Superior temporal gyrus (tissue), 1 donor: ENCODE measurements at regions not wholly inside any gene's neighbourhood (a gene's known extent, or its start where the extent isn't known, plus 50 kb on each side); places are given as distances from the start of the nearest gene placed in this dataset.

Experiments used
- DNase-seq: peaks from one replicate; pipeline ENCODE4 v3.0.0-alpha.2; 2016; ENCODE audit errors: extremely low spot score

GRCh38 chr2:181305301-181306123, 151.7 kb upstream of the ITGA4 start:
- DNase-seq: no peak

- DNase-seq: no peak
Measured at GRCh38 chr2:181306785-181307184, 150.4 kb upstream of the ITGA4 start.

DNA sequence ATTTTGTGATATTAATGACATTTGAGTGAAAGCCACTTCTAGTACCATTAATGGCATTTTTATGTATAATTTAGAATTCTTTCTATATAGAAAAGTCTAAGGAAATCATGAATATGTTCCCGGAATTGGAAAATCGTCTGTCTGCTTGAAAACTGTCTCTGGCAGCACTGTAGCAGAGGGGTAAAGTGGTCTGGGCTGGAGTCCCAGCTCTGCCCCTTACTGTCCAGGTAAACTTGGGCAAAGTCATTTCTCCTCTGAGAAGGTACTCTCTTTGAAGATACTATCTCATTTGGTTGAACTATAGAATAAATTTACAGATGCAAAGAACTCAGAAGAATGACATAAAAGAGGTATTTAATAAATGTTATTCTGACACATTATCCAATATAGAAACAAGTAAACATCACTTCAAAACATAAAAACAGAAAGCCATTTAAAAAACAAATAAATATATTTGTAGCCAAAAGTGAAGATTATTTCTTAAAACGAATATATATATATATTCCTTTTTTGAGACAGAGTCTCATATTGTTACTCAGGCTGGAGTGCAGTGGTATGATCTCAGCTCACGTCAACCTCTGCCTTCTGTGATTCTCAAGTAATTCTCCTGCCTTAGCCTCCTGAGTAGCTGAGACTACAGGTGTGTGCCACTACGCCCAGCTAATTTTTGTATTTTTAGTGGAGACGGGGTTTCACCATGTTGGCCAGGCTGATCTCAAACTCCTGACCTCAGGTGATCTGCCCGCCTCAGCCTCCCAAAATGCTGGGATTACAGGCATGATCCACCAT, 149.8 kb upstream of the ITGA4 start:
- no peak for DNase-seq

DNA sequence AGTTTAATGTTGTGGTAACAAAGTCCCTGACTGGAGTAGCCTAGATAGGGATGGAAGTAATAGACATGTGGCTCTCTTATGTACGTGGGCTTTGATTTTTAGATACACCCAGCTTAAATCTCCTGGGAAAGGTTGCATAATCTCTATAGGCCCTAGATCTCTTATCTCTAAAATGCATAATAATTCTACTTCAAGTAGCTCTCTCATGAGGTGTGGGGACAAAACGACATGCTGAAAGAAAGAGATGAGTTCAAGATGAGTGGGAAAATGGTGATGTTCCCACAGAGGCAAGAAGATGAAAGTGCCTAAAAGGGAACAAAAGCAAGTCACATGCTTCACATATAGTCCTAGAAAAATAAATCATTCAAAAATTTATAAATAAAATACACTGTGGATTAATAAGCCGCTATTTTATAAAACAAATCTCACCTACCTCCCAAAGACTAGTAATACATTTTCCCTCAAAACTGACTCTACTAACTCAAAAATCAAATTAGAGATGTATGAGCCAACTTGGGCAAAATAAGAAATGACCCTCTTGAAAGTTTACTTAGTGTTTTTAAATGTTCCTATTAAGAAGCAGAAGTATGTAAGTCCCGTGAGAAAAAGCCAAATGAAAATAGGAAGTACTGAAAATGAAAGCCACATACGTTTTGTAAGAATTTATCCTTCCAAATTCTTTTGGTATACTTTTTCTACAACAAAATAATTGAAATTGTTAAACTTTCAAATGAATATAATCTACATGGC, 148.2 kb upstream of the ITGA4 start:
- no peak for DNase-seq

GRCh38 chr2:181309586-181309985, 147.6 kb upstream of the ITGA4 start:
- DNase-seq: no peak

GRCh38 chr2:181310967-181311366, 146.2 kb upstream of the ITGA4 start:
- no peak for DNase-seq

- DNase-seq: no peak
Measured at GRCh38 chr2:181311837-181312236, 145.3 kb upstream of the ITGA4 start.

GRCh38 chr2:181312515-181312927, 144.7 kb upstream of the ITGA4 start:
- DNase-seq: no peak

GRCh38 chr2:181313845-181314244, 143.3 kb upstream of the ITGA4 start:
- DNase-seq: no peak

DNA sequence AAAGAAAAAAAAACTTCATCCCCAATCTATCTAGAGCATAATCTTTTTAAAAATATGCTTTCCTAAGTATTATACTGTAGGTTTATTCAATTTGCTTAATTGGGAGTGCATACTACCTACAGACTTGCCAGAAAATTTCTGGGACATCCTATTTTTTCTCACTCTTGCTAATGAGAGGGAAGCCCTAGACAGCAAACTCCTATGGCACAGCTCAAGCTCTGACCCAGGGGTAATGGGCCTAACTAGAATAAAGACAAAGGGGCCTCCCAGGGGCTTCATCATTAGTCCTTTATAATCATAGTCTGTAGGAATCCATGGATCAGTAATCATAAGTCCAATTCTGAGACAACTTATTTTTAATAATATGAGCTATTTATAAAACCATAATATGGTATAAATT, 142.6 kb upstream of the ITGA4 start:
- DNase-seq: no peak

DNA sequence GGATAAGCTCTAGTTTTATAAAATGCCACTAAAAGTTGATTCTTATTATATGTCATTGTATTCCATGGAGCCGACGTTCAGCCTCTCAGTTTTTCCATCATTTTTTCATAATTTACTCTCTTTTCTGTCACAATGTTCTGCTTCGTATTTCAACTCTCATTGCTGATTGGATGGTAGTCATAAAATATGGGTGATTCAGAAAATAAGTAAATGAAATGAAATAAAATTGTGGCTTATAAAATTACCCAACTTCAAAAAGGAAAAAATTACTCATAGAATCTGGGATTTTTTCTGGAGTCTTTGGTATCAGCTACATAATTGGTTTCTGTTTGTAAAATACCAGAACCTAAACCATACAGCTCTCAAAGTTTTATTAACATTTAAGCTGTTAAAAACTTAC, 139.7 kb upstream of the ITGA4 start:
- no peak for DNase-seq

DNA sequence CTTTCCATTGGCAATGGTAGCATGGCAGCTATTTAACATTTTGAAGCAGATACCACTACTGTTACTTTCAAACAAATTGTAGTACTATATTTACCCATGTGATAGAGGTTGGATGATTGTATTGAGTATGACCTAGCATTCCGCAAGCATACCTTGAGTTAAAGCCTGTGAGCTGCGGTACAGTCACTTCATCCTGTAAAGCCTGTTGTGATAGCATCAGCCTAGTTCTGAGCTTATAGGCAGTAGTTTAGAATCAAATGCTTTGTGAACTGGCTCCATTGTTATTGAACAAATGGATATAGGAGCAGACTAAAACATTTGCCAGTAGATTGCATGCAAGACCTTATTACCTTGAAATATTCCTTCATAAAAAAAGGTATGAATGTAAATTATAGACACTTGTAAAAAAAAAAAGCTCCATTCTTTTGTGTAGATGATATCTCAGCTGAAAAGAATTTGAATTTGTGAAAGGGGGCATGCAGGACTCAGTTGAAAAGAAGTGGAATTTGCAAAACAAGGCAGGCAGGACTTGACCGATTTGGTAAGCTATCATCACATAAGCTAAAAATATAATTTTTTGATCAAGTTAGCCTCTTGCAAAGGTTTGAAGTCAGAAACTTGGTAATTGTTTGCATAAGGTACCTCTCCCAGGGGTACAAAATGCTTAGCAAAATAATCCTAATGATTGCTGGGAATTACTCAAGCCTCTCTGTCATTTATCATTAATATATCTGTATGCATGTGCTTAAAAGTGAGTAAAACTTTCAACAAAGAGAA, 138.5 kb upstream of the ITGA4 start:
- DNase-seq: no peak

DNA sequence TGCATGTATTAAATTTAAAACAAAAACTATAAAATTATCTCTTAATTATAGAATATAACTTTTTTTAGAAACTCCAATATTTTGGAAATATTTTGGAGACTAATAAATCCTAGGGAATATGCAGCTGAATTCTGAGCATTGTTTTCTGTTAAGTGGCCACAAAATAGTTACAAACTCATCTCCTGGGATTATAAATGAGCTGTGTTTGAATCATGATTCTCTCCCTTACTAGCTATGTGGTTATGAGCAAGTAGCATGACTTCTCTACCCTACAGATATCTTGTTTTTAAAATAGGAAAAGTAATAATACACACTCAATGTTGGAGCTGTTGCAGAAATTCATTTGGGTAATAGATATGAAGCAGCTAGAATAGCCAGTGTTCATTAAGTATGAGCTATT, 137.9 kb upstream of the ITGA4 start:
- DNase-seq: no peak

DNA sequence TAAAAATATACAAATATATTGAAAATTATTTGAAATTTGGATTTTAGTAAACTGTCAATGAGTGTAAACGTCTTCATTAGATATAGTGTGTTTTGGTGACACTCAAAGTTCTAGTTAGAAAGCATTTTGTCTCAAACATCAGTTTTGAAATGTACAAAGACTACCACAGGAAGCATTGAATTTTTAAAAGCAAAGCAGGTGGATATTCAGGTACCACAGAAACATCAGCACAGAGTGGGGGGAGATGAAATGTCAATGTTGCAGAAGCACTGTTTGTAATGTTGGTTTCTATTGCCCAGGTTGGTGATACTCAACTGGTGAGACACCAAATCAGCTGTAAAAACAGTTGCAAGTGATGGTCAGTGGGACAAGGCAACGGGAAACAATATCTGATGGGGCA, 136.5 kb upstream of the ITGA4 start:
- no peak for DNase-seq

DNA sequence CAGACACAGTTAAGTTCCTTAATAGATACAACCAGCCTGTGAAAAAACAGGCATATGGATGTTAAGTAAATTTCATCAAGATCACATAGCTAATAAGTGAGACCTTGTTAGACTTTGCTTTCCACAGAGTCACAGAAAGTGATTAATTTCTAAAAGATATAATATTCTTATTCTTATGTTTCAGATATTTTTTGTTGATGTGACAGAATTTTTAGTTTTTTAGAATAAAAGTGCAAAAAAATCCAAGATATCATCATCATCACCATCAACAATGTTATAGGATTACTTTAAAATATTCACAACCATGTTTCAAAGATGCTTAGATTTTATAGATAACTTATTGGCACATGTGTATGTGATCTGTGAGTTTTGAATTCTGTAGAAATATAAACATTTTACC, 132.3 kb upstream of the ITGA4 start:
- DNase-seq: no peak

DNA sequence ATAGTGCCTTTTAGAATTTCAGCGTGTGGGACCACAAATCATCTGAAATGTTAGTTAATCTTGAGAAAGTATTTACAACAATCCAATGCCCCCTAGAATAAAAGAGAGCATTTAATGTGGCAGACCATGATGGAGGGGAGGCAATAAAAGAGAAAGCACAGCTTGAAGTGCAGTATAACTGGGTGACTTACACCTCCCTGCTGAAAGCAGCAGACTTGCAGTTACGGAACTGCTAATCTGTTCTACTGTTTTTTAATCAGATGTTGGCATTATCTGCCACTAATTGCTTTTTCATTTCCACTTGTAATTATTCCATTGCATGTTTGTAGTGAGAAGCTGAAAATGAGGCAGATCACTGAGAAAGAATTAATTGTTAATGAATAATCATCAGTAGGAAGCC, 130.5 kb upstream of the ITGA4 start:
- DNase-seq: no peak

GRCh38 chr2:181330286-181330685, 126.9 kb upstream of the ITGA4 start:
- no peak for DNase-seq

GRCh38 chr2:181332044-181332605, 125.1 kb upstream of the ITGA4 start:
- no peak for DNase-seq

GRCh38 chr2:181334158-181334826, 122.9 kb upstream of the ITGA4 start:
- DNase-seq: no peak

DNA sequence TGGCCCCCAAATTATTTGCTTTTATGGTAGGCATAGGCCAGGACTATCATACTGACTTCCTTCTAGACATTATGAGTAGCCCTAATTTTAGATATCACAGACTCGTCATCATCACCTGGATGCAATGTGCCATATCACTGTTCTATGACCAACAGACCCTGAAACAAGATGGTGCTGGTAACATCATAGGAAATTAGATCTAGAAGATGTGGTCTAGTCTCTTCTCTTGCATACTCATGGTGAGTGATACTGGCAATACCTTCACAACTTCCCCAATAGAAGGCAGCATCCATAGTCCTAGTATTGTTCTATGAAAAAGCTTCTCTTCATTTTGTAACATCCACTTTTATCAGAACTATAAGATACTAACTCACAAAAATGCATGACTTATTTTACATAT, 116.3 kb upstream of the ITGA4 start:
- DNase-seq: no peak
